HG03066 (cell line): ENCODE measurements at regions not wholly inside any gene's neighbourhood (a gene's known extent, or its start where the extent isn't known, plus 50 kb on each side); places are given as distances from the start of the nearest gene placed in this dataset.
"Not testable (repeated sequence)": the region's sequence is repeated elsewhere in the genome, so short reads cannot be mapped to it uniquely, and the experiment has no call there.

Source experiments
- ATAC-seq: cut with Tn5 transposase; IDR thresholded peaks from one replicate; pipeline ENCODE4 v1.9.1; 2021; ENCODE audit warnings: low read depth; ENCODE audit not compliant: unreplicated experiment

- no peak for ATAC-seq
Measured at GRCh38 chr5:155807884-155808576, 518.9 kb upstream of the SGCD start.

GRCh38 chr5:155815248-155815647, 511.7 kb upstream of the SGCD start:
- no peak for ATAC-seq

GRCh38 chr5:155822177-155822576, 504.8 kb upstream of the SGCD start:
- ATAC-seq = no peak

GRCh38 chr5:155826611-155827507, 500.1 kb upstream of the SGCD start:
- ATAC-seq = no peak

- ATAC-seq = not testable (repeated sequence)
Measured at GRCh38 chr5:155827508-155827815, 499.5 kb upstream of the SGCD start.

GRCh38 chr5:155827949-155828348, 499.0 kb upstream of the SGCD start:
- peak; percentile 89 for ATAC-seq

- ATAC-seq = no peak
Measured at GRCh38 chr5:155831491-155831890, 495.5 kb upstream of the SGCD start.

GRCh38 chr5:155833287-155833686, 493.7 kb upstream of the SGCD start:
- ATAC-seq = no peak

GRCh38 chr5:155834271-155834975, 492.5 kb upstream of the SGCD start:
- ATAC-seq = no peak

GRCh38 chr5:155836089-155836803, 490.7 kb upstream of the SGCD start:
- no peak for ATAC-seq

- ATAC-seq = no peak
Measured at GRCh38 chr5:155838394-155838793, 488.6 kb upstream of the SGCD start.

- ATAC-seq = no peak
Measured at GRCh38 chr5:155839251-155840037, 487.5 kb upstream of the SGCD start.

GRCh38 chr5:155844542-155844941, 482.4 kb upstream of the SGCD start:
- ATAC-seq = no peak

- ATAC-seq = no peak
Measured at GRCh38 chr5:155850370-155850769, 476.6 kb upstream of the SGCD start.

- ATAC-seq = no peak
Measured at GRCh38 chr5:155866971-155867370, 460.0 kb upstream of the SGCD start.

- no peak for ATAC-seq
Measured at GRCh38 chr5:155867522-155868088, 459.4 kb upstream of the SGCD start.

GRCh38 chr5:155870636-155871035, 456.3 kb upstream of the SGCD start:
- no peak for ATAC-seq

- ATAC-seq = no peak
Measured at GRCh38 chr5:155871623-155872022, 455.3 kb upstream of the SGCD start.

GRCh38 chr5:155872629-155873220, 454.2 kb upstream of the SGCD start:
- no peak for ATAC-seq
